Psoas muscle (tissue), 7 donors: ENCODE measurements at regions not wholly inside any gene's neighbourhood (a gene's known extent, or its start where the extent isn't known, plus 50 kb on each side); places are given as distances from the start of the nearest gene placed in this dataset.

Source experiments
- ATAC-seq, 4 donors: fragments of 200-7000 bp; cut with Tn5 transposase; one replicate each; pipeline ENCODE4 v1.9.1; 2020; ENCODE audit warnings: moderate library complexity in 3 of 4, mild to moderate bottlenecking in 2 of 4
- DNase-seq, 2 donors: peaks; one replicate each; pipeline ENCODE4 v3.0.0-alpha.2; 2020
- H3K27ac ChIP-seq: fragments of 200-600 bp; one replicate; pipeline ENCODE4 v1.8.0; 2022
- H3K27me3 ChIP-seq, 3 donors: fragments of 200-600 bp in 1 of 3; one replicate each; pipeline versions ENCODE4 v1.6.1 to v1.8.0; 2013 to 2022; ENCODE audit warnings: low read length in 2 of 3, mild to moderate bottlenecking in 2 of 3, moderate library complexity in 1 of 3; ENCODE audit not compliant: insufficient read depth in 3 of 3
- H3K36me3 ChIP-seq, 2 donors: fragments of 200-600 bp in 1 of 2; one replicate each; pipeline versions ENCODE4 v1.6.1 to v1.8.0; 2013 to 2022; ENCODE audit warnings: low read depth in 1 of 2, mild to moderate bottlenecking in 1 of 2, moderate library complexity in 1 of 2; ENCODE audit not compliant: insufficient read depth in 1 of 2
- H3K4me1 ChIP-seq: fragments of 200-600 bp; one replicate; pipeline ENCODE4 v1.8.0; 2022
- H3K4me3 ChIP-seq: fragments of 200-600 bp; one replicate; pipeline ENCODE4 v1.8.0; 2022; ENCODE audit warnings: mild to moderate bottlenecking
- H3K9me3 ChIP-seq: fragments of 200-600 bp; one replicate; pipeline ENCODE4 v1.8.0; 2022
- WGBS, 3 donors: extraction: QIAGEN DNeasy Blood & Tissue Kit; methylation state at CpG; one replicate each; pipeline versions ENCODE4 v1.1.6 to v1.1.7; 2013; 5-methylcytosine and 5-hydroxymethylcytosine counted together
- intact Hi-C, 2 donors: fragments of 100-400 bp; cut with DNase I; formaldehyde crosslinking; loops; one replicate each; pipeline versions ENCODE4 v1.11.0 to v1.14.2; 2022
- TF ChIP-seq, protein P1 (sequence below): fragments of 200-600 bp; IDR thresholded peaks from one replicate; pipeline ENCODE4 v1.8.0; 2022; ENCODE audit warnings: antibody characterized with exemption
- donor health status: healthy with polysubstance abuse.
- donor health status: DM: no; HTN: no; CAD: no; lungs with moderate emphysema.
- donor health status: Bipolar disorder and iron deficiency.
- donor health status: healthy.
- donor health status: DM: yes; HTN: yes; CAD: no.
- donor health status: DM: no; HTN: no; CAD: no.
- donor health status: DM: yes; HTN: yes; CAD: no.

DNA sequence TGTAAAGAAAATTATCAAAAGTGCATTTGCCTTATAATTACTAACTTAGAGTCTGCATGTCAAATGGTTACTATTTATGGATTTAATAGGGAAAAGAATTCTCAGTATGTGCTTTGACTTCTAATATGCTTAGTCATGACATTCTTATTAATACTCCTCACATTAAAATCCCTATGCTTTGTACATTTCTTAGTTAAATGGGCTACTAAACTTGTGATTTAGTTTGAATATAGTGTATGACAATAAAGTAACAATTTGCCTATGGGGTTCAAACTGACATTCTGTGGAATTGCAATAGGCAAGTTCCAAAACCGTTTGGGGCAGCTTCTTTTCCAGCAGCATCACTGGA lies 361.9 kb upstream of the TMTC1 start:
- Histone ChIP-seq H3K27me3 (no peaks in the 10 kb centered on the region), H3K9me3 (no peaks in the 10 kb centered on the region), H3K4me1 (no peaks in the 10 kb centered on the region), H3K36me3 (no peaks in the 10 kb centered on the region), H3K4me3 (no peak overlapping the region), H3K27ac (no peak overlapping the region)
- ATAC-seq (no peak), DNase-seq (no peak)
- intact Hi-C loops, result no loop called here
- TF ChIP-seq, protein P1, sequence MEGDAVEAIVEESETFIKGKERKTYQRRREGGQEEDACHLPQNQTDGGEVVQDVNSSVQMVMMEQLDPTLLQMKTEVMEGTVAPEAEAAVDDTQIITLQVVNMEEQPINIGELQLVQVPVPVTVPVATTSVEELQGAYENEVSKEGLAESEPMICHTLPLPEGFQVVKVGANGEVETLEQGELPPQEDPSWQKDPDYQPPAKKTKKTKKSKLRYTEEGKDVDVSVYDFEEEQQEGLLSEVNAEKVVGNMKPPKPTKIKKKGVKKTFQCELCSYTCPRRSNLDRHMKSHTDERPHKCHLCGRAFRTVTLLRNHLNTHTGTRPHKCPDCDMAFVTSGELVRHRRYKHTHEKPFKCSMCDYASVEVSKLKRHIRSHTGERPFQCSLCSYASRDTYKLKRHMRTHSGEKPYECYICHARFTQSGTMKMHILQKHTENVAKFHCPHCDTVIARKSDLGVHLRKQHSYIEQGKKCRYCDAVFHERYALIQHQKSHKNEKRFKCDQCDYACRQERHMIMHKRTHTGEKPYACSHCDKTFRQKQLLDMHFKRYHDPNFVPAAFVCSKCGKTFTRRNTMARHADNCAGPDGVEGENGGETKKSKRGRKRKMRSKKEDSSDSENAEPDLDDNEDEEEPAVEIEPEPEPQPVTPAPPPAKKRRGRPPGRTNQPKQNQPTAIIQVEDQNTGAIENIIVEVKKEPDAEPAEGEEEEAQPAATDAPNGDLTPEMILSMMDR, result no peak
- 41 to 67% (median 43%) methylated on average over 1 of the region's 1 CpG for WGBS, 3 donors

DNA sequence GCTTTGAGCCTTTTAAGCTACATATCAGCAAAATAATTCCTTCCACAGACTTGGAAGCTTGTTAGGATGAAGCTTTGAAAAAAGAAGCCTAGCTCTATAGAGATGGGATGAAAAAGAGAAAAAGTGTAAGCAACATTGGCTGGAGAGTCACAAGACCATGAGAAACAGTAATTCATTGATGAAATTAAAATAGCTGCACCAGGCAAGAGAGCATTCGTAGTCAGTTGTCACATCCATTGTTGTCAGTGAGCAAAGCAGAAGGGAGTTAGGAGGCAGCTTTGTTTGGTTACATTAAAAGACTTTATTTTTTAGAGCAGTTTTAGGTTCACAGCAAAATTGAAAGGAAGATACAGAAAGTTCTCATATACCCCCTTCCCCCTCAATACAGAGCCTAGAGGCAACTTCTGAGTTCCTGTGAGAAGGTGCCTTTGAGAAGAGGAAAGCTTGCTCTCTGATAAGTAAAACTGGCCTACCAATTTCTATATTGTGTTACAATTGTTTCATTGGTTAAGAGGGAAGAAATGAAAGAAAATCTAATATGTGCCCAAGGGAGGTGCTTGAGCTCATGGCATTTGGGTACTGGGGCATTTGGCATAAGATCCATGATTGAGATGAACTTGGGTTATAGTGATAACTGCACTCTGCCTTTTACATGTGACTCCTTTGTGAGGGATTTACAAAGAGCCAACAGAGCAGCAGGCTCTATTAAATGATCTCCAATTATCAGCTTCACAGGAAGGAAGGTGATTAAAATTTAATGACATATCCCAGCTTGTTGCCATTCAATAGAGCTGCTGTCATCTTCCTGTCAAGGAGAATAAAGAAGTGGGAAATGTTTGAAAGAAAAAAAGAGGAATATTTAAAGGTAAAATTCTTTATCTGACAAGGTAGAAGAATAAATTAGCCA lies 361.3 kb upstream of the TMTC1 start:
- H3K36me3 ChIP-seq, result no peaks in the 10 kb centered on the region
- H3K9me3 ChIP-seq, result peaks cover 1% of the 10 kb centered on the region
- 79 to 91% (median 86%) methylated on average over 1 of the region's 1 CpG for WGBS, 3 donors
- H3K27ac ChIP-seq, result no peak overlapping the region
- ATAC-seq (no peak), DNase-seq (no peak)
- no peak overlapping the region for H3K4me3 ChIP-seq
- no peaks in the 10 kb centered on the region for H3K4me1 ChIP-seq
- no peaks in the 10 kb centered on the region for H3K27me3 ChIP-seq
- intact Hi-C loops, result no loop called here
- TF ChIP-seq, protein P1, result no peak

DNA sequence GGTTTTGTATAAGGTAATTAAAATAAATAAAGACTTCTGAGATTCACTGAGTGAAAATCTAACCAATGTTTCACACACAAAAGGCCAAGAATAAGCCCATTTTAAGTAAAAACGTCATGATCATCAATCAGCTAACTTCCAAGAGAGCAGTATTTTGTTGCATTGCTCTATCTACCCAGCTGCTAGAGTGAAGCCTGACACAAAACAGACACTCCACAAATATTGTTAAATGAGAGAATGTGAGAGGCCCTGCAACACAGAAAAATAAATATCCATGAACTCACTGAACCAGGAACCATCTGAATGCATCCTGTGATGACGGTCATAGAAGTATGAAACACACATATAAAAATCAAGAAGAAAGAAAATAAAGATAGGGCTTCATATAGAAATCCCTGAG lies 358.6 kb upstream of the TMTC1 start:
- H3K4me1 ChIP-seq, result no peaks in the 10 kb centered on the region
- DNase-seq, result no peak
- no peaks in the 10 kb centered on the region for H3K36me3 ChIP-seq
- no peak overlapping the region for H3K27ac ChIP-seq
- peaks cover 4% of the 10 kb centered on the region for H3K9me3 ChIP-seq
- 67 to 74% (median 72%) methylated on average over 2 of the region's 2 CpGs for whole genome bisulfite sequencing, 3 donors
- intact Hi-C loops, result no loop called here
- TF ChIP-seq, protein P1, result no peak
- no peak for ATAC-seq
- no peaks in the 10 kb centered on the region for H3K27me3 ChIP-seq
- no peak overlapping the region for H3K4me3 ChIP-seq

DNA sequence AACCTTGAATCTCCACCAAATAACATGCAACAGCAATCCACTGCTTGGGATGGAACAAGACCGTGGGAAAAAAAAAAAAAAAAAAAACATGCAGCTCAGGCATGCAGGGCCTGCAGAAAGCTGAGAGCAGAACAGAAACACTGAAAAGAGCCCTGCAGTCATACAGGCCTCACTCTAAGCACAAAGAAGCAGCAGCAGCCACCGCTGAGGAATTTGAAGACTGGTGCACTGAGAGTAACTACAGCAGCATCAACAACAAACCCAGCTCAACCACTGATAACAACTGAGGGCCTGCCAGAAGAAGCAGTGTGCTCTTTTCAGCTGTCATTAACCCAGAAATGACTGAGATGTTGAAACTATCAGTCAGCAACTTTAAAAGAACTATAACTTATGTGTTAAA lies 354.7 kb upstream of the TMTC1 start:
- 46 to 67% (median 54%) methylated on average over 2 of the region's 2 CpGs for WGBS, 3 donors
- intact Hi-C loops, result no loop called here
- peaks cover 4% of the 10 kb centered on the region for H3K9me3 ChIP-seq
- TF ChIP-seq, protein P1, result no peak
- no peaks in the 10 kb centered on the region for H3K27me3 ChIP-seq
- H3K27ac ChIP-seq, result no peak overlapping the region
- H3K4me3 ChIP-seq, result no peak overlapping the region
- DNase-seq, result no peak
- H3K36me3 ChIP-seq, result no peaks in the 10 kb centered on the region
- no peaks in the 10 kb centered on the region for H3K4me1 ChIP-seq
- no peak for ATAC-seq

DNA sequence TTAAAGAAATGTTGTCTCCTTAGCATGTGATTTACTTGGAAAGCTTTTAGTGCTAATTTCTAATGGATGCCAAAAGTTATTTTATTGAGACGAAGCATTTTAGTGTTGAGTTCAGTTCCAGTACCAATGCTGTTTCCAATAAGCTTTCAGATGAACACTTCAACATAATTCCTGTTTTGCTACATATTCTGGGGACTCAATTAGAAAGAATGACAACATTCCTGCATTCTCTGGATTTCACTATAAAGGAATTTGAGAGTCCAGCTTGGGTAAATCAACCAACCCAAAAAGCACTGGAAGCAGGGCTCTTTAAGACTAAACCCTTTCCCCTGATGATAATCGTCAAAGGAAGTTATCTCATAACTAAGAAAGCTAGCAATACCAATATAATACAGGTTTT lies 353.0 kb upstream of the TMTC1 start:
- 50 to 62% (median 51%) methylated on average over 2 of the region's 2 CpGs for WGBS, 3 donors
- Histone ChIP-seq H3K4me1 (no peaks in the 10 kb centered on the region), H3K9me3 (peaks cover 7% of the 10 kb centered on the region), H3K36me3 (no peaks in the 10 kb centered on the region), H3K27ac (no peak overlapping the region), H3K27me3 (no peaks in the 10 kb centered on the region), H3K4me3 (no peak overlapping the region)
- DNase-seq, result no peak
- intact Hi-C loops, result no loop called here
- TF ChIP-seq, protein P1, result no peak
- ATAC-seq, result no peak
